HG03520 (cell line): ENCODE measurements at regions not wholly inside any gene's neighbourhood (a gene's known extent, or its start where the extent isn't known, plus 50 kb on each side); places are given as distances from the start of the nearest gene placed in this dataset.
"Not testable (repeated sequence)": the region's sequence is repeated elsewhere in the genome, so short reads cannot be mapped to it uniquely, and the experiment has no call there.

Experiments used
- ATAC-seq: cut with Tn5 transposase; IDR thresholded peaks from one replicate; pipeline ENCODE4 v1.9.1; 2021; ENCODE audit warnings: mild to moderate bottlenecking, moderate library complexity; ENCODE audit not compliant: unreplicated experiment

GRCh38 chr4:147220833-147221232 lies 260.1 kb upstream of the EDNRA start:
- ATAC-seq, result no peak

DNA sequence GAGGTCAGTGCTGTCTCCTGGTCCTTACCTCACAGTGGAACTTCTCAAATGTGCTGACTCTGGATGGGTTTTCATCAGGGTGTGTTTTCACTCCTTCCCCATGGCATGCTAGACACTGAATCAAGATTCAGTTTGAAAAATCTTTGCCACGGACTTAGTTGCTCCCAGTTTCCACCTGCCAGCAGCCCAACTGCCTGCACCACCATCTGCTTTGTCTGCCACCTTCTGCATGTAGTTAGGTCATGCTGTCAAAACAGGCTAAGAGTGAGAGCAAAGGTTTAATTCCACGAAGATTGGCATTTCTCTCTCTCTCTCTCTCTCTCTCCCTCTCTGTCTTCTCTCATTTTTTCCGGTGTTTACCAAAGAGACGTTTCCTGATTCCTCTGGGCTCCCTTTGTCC lies 258.0 kb upstream of the EDNRA start:
- no peak for ATAC-seq

DNA sequence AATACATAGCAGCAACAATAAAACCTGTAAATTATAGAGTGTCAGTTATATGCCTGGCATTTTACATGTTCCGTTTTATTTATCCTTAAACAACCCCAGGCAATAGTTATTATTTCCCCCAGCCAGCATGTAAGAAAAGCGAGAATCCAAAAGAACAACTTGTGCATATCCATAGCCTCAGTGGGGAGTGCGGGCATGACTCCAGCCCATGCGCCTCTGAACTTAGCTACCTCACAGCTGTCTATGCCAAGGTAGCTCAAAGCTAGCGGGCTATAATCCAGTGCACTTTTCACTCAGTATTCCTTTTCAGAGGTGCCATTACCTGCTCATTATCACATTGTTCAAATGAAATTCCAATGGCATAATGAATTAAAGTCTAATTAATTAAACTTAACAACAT lies 257.3 kb upstream of the EDNRA start:
- no peak for ATAC-seq

DNA sequence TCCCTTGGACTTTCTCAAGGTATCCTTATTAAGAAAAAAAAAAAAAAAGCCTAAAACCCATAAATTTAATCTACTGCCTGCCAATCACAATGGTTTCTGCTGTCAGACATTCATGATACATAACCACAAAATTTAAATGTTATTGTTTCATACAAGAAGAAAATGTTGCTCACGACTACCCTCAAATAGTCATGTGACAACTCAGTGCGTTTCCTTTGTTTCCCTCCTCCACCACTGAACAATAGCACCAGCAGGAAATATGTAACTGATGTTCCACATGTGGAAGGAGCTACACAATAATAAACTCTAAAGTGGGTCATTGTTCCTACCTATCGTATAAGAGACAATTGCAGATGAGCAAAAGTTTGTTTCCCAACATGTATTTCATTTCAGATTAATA lies 244.1 kb upstream of the EDNRA start:
- no peak for ATAC-seq

DNA sequence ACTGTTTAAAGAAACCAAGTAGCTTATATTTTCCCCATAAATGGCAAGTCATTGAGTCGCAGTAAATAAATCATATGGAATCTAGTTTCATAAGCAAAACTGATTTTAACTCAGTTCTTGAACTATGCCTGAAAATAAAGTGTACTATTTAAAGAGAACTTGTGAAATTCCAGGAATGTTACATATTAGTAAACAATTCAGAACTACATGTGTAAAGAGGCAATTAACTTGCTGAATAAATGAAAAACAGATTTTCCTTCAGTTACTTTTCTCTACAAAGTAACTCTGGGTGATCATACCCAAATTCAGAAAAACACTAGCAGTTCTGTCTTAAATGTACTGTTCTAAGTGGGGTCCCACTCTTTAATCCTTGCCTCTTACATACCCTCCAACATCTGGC lies 236.1 kb upstream of the EDNRA start:
- no peak for ATAC-seq

DNA sequence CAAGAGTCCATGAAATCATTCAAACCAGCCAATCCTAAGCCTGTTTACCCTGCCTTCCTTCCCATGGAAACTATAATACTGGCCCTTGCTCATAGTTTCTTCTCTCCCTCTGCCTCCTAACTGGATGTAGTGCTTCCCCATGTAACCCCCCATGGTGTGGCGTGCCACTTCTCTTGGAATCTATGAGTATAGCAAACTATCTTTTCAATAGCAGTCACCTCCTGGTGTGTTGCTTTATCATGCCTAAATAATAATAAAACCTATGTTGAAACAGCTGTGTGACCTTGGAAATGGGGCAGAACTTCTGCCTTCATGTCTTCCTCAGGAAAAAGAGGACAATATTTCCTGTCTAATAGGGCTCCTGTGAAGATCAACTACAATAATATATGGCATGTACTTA lies 234.8 kb upstream of the EDNRA start:
- no peak for ATAC-seq

- not testable (repeated sequence) for ATAC-seq
Measured at GRCh38 chr4:147246528-147246927, 234.4 kb upstream of the EDNRA start.

- no peak for ATAC-seq
Measured at GRCh38 chr4:147247579-147247978, 233.3 kb upstream of the EDNRA start.

- ATAC-seq, result no peak
Measured at GRCh38 chr4:147250062-147250461, 230.8 kb upstream of the EDNRA start.

GRCh38 chr4:147255268-147255667 lies 225.6 kb upstream of the EDNRA start:
- ATAC-seq, result not testable (repeated sequence)

GRCh38 chr4:147259271-147259670 lies 221.6 kb upstream of the EDNRA start:
- ATAC-seq, result not testable (repeated sequence)

DNA sequence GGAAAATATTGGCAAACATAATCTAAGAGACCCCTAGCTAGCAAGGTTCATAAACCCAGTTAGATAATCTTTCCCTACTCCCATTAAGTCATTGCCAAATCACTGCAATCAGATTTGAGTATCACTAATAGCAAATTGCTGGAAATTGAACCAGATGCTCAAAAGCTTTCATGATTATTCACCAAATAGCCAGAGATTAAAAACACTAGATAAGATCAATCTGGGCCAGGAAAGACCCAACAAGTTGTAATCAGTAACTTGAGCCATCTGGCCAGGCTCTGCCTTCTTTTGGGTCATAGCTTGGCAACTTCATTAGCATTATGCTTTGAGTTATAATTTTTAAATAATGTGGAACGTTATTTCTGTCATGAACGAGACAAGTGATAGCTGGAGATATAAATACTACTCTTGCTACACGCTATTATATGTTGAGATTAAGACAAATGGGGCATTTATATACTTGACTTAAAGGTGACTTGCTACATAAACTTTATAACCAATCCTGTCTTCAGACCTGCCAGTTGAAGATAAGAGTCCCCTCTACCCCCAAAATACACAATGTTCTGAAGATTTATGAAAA lies 196.6 kb upstream of the EDNRA start:
- no peak for ATAC-seq

- no peak for ATAC-seq
Measured at GRCh38 chr4:147284935-147285334, 196.0 kb upstream of the EDNRA start.

DNA sequence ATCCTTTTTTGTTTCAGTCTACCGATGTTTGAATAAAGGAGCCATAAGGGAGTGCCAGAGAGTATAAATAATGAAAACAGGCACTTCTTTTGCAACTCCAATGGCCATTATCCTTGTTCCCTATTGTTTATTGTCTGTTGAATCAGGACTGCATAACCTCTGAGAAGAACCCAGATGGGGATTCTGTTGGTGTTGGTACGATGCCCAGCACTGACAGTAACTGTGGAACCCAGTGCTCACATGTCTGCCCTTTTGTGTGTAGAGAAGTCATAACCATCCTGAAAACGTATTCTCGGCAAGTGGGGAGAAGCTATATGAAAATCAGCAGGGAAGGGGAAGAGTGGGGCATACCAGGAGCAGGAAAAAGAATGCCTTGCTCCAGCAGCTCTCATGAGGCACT lies 195.1 kb upstream of the EDNRA start:
- ATAC-seq, result no peak

GRCh38 chr4:147286846-147287587 lies 193.9 kb upstream of the EDNRA start:
- ATAC-seq, result no peak

GRCh38 chr4:147287588-147287890 lies 193.4 kb upstream of the EDNRA start:
- no peak for ATAC-seq

DNA sequence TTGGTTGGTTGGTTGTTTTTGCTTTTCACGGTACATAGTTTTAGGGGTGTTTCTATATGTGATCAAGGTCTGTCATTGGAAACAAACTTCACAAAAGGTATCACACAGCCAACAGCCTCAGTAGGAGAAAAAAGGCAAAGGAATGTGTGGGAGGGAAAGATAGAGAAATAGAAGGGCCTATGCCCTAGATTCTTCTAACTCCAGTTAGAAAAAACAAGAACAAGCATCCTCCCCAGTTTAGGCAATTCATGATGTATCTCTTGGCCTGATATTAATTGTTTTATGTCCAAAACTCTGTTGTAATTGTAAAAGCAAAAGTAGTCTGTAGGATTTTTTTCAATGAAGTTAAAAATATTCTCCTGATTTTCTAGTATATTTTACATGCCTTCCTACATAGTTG lies 192.4 kb upstream of the EDNRA start:
- no peak for ATAC-seq

- ATAC-seq, result no peak
Measured at GRCh38 chr4:147289181-147289580, 191.7 kb upstream of the EDNRA start.

DNA sequence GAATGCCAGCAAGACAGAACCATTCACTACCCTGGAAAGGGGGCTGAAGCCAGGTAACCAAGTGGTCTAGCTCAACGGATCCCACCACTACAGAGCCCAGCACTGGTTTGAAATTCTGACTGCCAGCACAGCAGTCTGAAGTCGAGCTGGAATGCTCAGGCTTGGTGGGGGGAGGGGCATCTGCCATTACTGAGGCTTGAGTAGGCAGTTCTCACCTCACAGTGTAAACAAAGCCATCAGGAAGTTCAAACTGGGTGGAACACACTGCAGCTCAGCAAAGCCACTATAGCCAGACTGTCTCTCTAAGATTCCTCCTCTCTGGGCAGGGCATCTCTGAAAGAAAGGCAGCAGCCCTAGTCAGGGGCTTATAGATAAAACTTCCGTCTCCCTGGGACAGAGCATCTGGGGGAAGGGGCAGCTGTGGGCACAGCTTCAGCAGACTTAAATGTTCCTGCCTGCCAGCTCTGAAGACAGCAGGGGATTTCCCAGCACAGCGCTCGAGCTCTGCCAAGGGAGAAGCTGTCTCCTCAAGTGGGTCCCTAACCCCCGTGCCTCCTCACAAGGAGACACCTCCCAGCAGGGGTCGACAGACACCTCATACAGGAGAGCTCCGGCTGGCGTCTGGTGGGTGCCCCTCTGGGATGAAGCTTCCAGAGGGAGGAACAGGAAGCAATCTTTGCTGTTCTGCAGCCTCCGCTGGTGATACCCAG lies 188.1 kb upstream of the EDNRA start:
- not testable (repeated sequence) for ATAC-seq

DNA sequence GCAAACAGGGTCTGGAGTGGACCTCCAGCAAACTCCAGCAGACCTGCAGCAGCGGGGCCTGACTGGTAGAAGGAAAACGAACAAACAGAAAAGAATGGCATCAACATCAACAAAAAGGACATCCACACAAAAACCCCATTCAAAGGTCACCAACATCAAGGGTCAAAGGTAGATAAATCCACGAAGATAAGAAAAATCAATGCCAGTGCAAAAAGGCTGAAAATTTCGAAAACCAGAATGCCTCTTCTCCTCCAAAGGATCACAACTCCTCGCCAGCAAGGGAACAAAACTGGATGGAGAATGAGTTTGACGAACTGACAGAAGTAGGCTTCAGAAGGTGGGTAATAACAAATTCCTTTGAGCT lies 187.6 kb upstream of the EDNRA start:
- not testable (repeated sequence) for ATAC-seq

- ATAC-seq, result peak; percentile 78
Measured at GRCh38 chr4:147299205-147299604, 181.7 kb upstream of the EDNRA start.

DNA sequence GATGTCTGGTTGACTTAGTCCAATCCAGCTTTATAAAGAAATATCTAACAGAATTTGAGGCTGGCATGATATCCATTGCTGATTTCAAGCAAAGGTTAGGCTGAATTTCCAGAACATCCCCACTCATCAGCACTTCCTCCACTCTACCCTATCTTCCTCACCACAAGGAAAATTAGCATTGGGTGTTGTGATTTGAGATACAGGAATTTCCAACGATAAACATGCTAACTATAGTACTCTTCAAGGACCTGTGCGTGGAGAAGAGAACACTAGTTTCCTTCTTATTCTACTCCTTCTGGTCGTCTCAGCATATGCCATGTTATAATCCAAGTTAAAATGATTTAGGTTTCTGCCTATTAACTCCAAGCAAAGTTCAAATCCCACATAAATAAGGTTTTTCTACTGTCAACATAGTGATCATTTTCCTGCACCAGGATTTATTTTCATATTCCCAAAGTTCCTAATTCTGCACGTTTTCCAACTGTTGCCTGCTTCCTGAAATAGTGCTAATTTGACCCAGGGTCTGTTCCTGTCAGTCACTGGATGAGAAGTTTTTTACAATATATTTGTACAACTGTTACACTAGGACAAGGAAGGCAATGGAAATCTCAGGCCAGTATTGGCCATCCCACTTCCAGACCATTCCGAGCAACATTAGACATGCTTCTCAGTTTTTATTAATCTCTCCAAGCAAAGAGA lies 177.6 kb upstream of the EDNRA start:
- ATAC-seq, result no peak
